ENCODE measurements at regions not wholly inside any gene's neighbourhood (a gene's known extent, or its start where the extent isn't known, plus 50 kb on each side); places are given as distances from the start of the nearest gene placed in this dataset.

GRCh38 chr4:45732161-45732560 is 391.7 kb downstream of the GABRG1 start:
- WGBS (ENCODE audit: low lambda C conversion rate), result 10% methylated on average over 1 of the region's 1 CpG
- in situ Hi-C loops (cut with HindIII; ENCODE audit: extremely low pct_ligation_motif_present, low pct_unique_long_range_greater_than_20kb) (no loop called here), intact Hi-C loops (cut with micrococcal nuclease; ENCODE audit: unreplicated experiment) (no loop called here)
- no peak for FAIRE-seq
- no peaks in the 10 kb centered on the region for H4K20me1 ChIP-seq (ENCODE audit: insufficient read depth, low read length)
- no peaks in the 10 kb centered on the region for H3K36me3 ChIP-seq (replicated peaks in 1 of 2; ENCODE audit: control insufficient read depth in 1 of 2, insufficient read depth in 2 of 2, low read length in 2 of 2)
- no peaks in the 10 kb centered on the region for H3K79me2 ChIP-seq (ENCODE audit: insufficient read depth, low read length)
- no peak for DNase-seq (ENCODE audit: low spot score)
- ChIA-PET CTCF (ENCODE audit: low intra/inter-chr PET ratio, low total read pairs) (no interaction called here), POLR2A (no interaction called here)
- no peak overlapping the region for H3K27ac ChIP-seq (ENCODE audit: extremely low read length, insufficient read depth, low read length)
- H3K27me3 ChIP-seq (ENCODE audit: control insufficient read depth in 1 of 2, insufficient read depth in 2 of 2, low read length in 2 of 2), result no peaks in the 10 kb centered on the region
- no peak overlapping the region for H3K9ac ChIP-seq (ENCODE audit: insufficient read depth, low read depth, low read length)
- no peak for TF ChIP-seq ZNF652 (CRISPR knock-in tag; IDR thresholded peaks at IDR 0.05; ENCODE audit: borderline replicate concordance, low read depth)
- no peak for ATAC-seq
- no peaks in the 10 kb centered on the region for H3K4me1 ChIP-seq (ENCODE audit: insufficient read depth, low read length)
- no peak overlapping the region for H3K4me3 ChIP-seq (replicated peaks in 1 of 3; ENCODE audit: insufficient read depth in 1 of 3, low read depth in 2 of 3, low read length in 3 of 3)
- H2AFZ ChIP-seq (ENCODE audit: low read length), result no peak overlapping the region
- BruUV-seq (replicated peaks), result no TSS peak
- no peak overlapping the region for H3K4me2 ChIP-seq (ENCODE audit: low read depth, low read length)
- no peaks in the 10 kb centered on the region for H3K9me3 ChIP-seq (ENCODE audit: low read length)

- Histone ChIP-seq H3K9ac (ENCODE audit: insufficient read depth, low read depth, low read length) (no peak overlapping the region), H3K4me2 (ENCODE audit: low read depth, low read length) (no peak overlapping the region), H4K20me1 (ENCODE audit: insufficient read depth, low read length) (no peaks in the 10 kb centered on the region), H3K4me3 (replicated peaks in 1 of 3; ENCODE audit: insufficient read depth in 1 of 3, low read depth in 2 of 3, low read length in 3 of 3) (no peak overlapping the region), H3K36me3 (replicated peaks in 1 of 2; ENCODE audit: control insufficient read depth in 1 of 2, insufficient read depth in 2 of 2, low read length in 2 of 2) (no peaks in the 10 kb centered on the region), H3K9me3 (ENCODE audit: low read length) (peaks cover 27% of the 10 kb centered on the region), H3K79me2 (ENCODE audit: insufficient read depth, low read length) (no peaks in the 10 kb centered on the region), H3K4me1 (ENCODE audit: insufficient read depth, low read length) (no peaks in the 10 kb centered on the region), H2AFZ (ENCODE audit: low read length) (no peak overlapping the region), H3K27ac (ENCODE audit: extremely low read length, insufficient read depth, low read length) (no peak overlapping the region), H3K27me3 (ENCODE audit: control insufficient read depth in 1 of 2, insufficient read depth in 2 of 2, low read length in 2 of 2) (no peaks in the 10 kb centered on the region)
- no TSS peak for BruUV-seq (replicated peaks)
- ATAC-seq (no peak), DNase-seq (ENCODE audit: low spot score) (no peak), FAIRE-seq (no peak)
- WGBS (ENCODE audit: low lambda C conversion rate), result 4% methylated on average over 3 of the region's 3 CpGs
- in situ Hi-C loops (cut with HindIII; ENCODE audit: extremely low pct_ligation_motif_present, low pct_unique_long_range_greater_than_20kb) (no loop called here), intact Hi-C loops (cut with micrococcal nuclease; ENCODE audit: unreplicated experiment) (no loop called here)
- CTCF ChIA-PET (ENCODE audit: low intra/inter-chr PET ratio, low total read pairs), result no interaction called here
- TF ChIP-seq MAFG (CRISPR knock-in tag; IDR thresholded peaks at IDR 0.05) (no peak), SP140L (CRISPR knock-in tag; IDR thresholded peaks at IDR 0.05; ENCODE audit: borderline replicate concordance) (no peak), NFKBIZ (CRISPR knock-in tag; IDR thresholded peaks at IDR 0.05) (no peak), TCF7L2 (IDR thresholded peaks at IDR 0.05; ENCODE audit: low read depth, low read length) (no peak), ZNF549 (CRISPR knock-in tag; IDR thresholded peaks at IDR 0.05) (no peak), ZNF570 (CRISPR knock-in tag; IDR thresholded peaks at IDR 0.05; ENCODE audit: borderline replicate concordance) (no peak), KLF9 (CRISPR knock-in tag; IDR thresholded peaks at IDR 0.05; ENCODE audit: low read depth) (no peak)
- TF ChIP-seq, protein P1, sequence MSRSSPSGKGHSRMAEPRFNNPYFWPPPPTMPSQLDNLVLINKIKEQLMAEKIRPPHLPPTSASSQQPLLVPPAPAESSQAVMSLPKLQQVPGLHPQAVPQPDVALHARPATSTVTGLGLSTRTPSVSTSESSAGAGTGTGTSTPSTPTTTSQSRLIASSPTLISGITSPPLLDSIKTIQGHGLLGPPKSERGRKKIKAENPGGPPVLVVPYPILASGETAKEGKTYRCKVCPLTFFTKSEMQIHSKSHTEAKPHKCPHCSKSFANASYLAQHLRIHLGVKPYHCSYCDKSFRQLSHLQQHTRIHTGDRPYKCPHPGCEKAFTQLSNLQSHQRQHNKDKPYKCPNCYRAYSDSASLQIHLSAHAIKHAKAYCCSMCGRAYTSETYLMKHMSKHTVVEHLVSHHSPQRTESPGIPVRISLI (CRISPR knock-in tag; IDR thresholded peaks at IDR 0.05; ENCODE audit: borderline replicate concordance), result no peak
- POLR2A ChIA-PET, result no interaction called here
Measured at GRCh38 chr4:45716093-45716492, 407.8 kb downstream of the GABRG1 start.

Measured in HepG2 (cell line).